HepG2 (cell line): ENCODE measurements at regions not wholly inside any gene's neighbourhood (a gene's known extent, or its start where the extent isn't known, plus 50 kb on each side); places are given as distances from the start of the nearest gene placed in this dataset.

Experiments used
- ATF7 ChIP-seq, 2 experiments: fragments of 450-650 bp in 1 of 2; sonication (generic) in 1 of 2; formaldehyde crosslinking in 1 of 2; IDR thresholded peaks; 2 replicates each; pipeline versions ENCODE4 v1.4.0 to v1.6.1; 2016 to 2020; ENCODE audit warnings: antibody characterized with exemption in 1 of 2, mild to moderate bottlenecking in 1 of 2, missing genetic modification reagents in 1 of 2
- CHD4 ChIP-seq: fragments of 200-600 bp; sonication (generic); IDR thresholded peaks from 2 replicates; pipeline ENCODE4 v1.7.0; 2017; ENCODE audit warnings: mild to moderate bottlenecking, low read length, borderline replicate concordance
- FOXO1 ChIP-seq: sonication (generic); formaldehyde crosslinking; IDR thresholded peaks from 2 replicates; pipeline ENCODE4 v1.4.0; 2020; ENCODE audit warnings: missing genetic modification reagents
- HCFC1 ChIP-seq: fragments of 150-350 bp; IDR thresholded peaks from 2 replicates; pipeline ENCODE4 v1.6.1; 2014; ENCODE audit warnings: low read depth, low read length
- HNRNPK ChIP-seq: fragments of 200-400 bp; formaldehyde crosslinking; IDR thresholded peaks from 2 replicates; pipeline ENCODE4 v1.6.1; 2018; ENCODE audit warnings: low read length, low read depth, moderate library complexity, mild to moderate bottlenecking; ENCODE audit not compliant: poor library complexity, severe bottlenecking
- HNRNPUL1 ChIP-seq: fragments of 200-400 bp; formaldehyde crosslinking; IDR thresholded peaks from 2 replicates; pipeline ENCODE4 v1.6.1; 2017; ENCODE audit warnings: low read depth, mild to moderate bottlenecking, low read length, moderate library complexity
- REPIN1 ChIP-seq: sonication (generic); formaldehyde crosslinking; IDR thresholded peaks from 2 replicates; pipeline ENCODE4 v1.8.0; 2022; ENCODE audit warnings: missing genetic modification reagents, low read depth, mild to moderate bottlenecking, borderline replicate concordance
- RNF2 ChIP-seq: fragments of 450-650 bp; conservative IDR thresholded peaks from 2 replicates; pipeline ENCODE4 v1.6.1; 2016; ENCODE audit warnings: low read depth
- ZBTB1 ChIP-seq: sonication (generic); formaldehyde crosslinking; IDR thresholded peaks from 2 replicates; pipeline ENCODE4 v1.4.0; 2020; ENCODE audit warnings: missing genetic modification reagents, borderline replicate concordance
- ZFP41 ChIP-seq: sonication (generic); formaldehyde crosslinking; IDR thresholded peaks from 2 replicates; pipeline ENCODE4 v1.4.0; 2020; ENCODE audit warnings: mild to moderate bottlenecking, missing genetic modification reagents, borderline replicate concordance
- ZNF10 ChIP-seq: sonication (generic); formaldehyde crosslinking; IDR thresholded peaks from 2 replicates; pipeline ENCODE4 v1.4.0; 2020; ENCODE audit warnings: mild to moderate bottlenecking, low read depth, missing genetic modification reagents, borderline replicate concordance
- ZNF253 ChIP-seq: sonication (generic); formaldehyde crosslinking; IDR thresholded peaks from 2 replicates; pipeline ENCODE4 v1.8.0; 2022; ENCODE audit warnings: mild to moderate bottlenecking, missing genetic modification reagents, borderline replicate concordance
- ZNF678 ChIP-seq: sonication (generic); formaldehyde crosslinking; IDR thresholded peaks from 2 replicates; pipeline ENCODE4 v1.4.0; 2020; ENCODE audit warnings: mild to moderate bottlenecking, missing genetic modification reagents
- ZZZ3 ChIP-seq: sonication (generic); formaldehyde crosslinking; IDR thresholded peaks from 2 replicates; pipeline ENCODE4 v1.4.0; 2020; ENCODE audit warnings: missing genetic modification reagents, mild to moderate bottlenecking, borderline replicate concordance
- TF ChIP-seq, protein P1 (sequence below), 2 experiments: sonication (generic) in 1 of 2; formaldehyde crosslinking in 1 of 2; IDR thresholded peaks; 2 replicates each; pipeline versions ENCODE4 v1.4.0 to v1.6.1; 2016 to 2020; ENCODE audit warnings: borderline replicate concordance in 1 of 2, low read depth in 1 of 2, mild to moderate bottlenecking in 1 of 2, missing genetic modification reagents in 1 of 2
- TF ChIP-seq, protein P2 (sequence below): sonication (generic); formaldehyde crosslinking; IDR thresholded peaks from 2 replicates; pipeline ENCODE4 v1.5.0; 2020; ENCODE audit warnings: missing genetic modification reagents
- TF ChIP-seq, protein P3 (sequence below): IDR thresholded peaks from 2 replicates; pipeline ENCODE4 v1.6.1; 2016; ENCODE audit warnings: low read depth
- TF ChIP-seq, protein P4 (sequence below): sonication (generic); formaldehyde crosslinking; IDR thresholded peaks from 2 replicates; pipeline ENCODE4 v1.9.0; 2021; ENCODE audit warnings: missing genetic modification reagents, borderline replicate concordance

DNA sequence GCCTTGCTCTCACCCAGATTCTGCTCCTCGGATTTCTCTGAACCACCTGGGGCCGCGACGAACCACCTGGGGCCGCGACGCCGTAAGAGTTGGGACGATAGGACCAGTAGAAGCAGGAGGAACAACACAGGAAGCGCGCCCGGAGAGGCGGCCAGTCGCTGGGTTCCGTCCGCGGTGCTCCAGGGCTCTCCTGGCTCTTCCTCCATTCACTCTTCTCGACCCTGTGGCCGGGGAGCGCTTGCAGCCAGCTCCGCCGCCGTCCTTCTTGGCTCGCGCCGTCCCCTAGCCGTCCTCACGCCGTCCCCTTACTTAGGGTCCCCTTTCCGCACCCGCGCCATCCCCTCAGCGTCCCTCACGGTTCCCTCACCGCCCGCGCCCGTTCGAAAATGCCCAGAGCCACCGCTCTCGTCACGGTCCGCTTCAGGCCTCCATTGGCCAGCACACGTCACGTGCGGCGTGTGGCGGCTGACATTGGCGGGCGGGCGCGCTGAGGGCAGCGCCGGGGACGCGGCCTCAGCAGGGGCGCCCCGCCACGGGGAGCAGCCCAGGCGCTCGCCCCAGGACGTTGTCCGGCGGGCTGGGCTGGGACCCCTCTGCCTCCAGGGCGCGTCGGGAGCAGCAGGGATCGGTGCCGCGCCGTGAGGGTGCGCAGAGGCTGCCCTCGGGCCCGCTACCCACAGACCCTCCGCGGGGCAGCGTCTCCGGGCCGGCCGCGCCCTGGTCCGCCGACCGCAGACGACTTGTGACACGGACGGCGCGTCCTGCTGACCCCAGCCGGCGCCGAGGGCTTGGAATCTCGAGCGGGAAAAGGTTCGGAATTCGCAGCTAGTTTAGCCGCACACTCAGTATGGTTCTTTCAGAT lies 53.7 kb upstream of the PTPDC1 start (continued):
- TF ChIP-seq, protein P1, sequence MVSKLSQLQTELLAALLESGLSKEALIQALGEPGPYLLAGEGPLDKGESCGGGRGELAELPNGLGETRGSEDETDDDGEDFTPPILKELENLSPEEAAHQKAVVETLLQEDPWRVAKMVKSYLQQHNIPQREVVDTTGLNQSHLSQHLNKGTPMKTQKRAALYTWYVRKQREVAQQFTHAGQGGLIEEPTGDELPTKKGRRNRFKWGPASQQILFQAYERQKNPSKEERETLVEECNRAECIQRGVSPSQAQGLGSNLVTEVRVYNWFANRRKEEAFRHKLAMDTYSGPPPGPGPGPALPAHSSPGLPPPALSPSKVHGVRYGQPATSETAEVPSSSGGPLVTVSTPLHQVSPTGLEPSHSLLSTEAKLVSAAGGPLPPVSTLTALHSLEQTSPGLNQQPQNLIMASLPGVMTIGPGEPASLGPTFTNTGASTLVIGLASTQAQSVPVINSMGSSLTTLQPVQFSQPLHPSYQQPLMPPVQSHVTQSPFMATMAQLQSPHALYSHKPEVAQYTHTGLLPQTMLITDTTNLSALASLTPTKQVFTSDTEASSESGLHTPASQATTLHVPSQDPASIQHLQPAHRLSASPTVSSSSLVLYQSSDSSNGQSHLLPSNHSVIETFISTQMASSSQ (IDR thresholded peaks at IDR 0.05; ENCODE audit: low read depth): no peak
- TF ChIP-seq, protein P1 (CRISPR knock-in tag; IDR thresholded peaks at IDR 0.05; ENCODE audit: borderline replicate concordance): peak; percentile 75; the same call in 1 of the 2 replicates
- TF ChIP-seq ZZZ3 (CRISPR knock-in tag): no peak
- TF ChIP-seq ZNF678 (CRISPR knock-in tag): no peak; the same call in 1 of the 2 replicates
- no peak for TF ChIP-seq HNRNPUL1
- peak; percentile 95 for TF ChIP-seq REPIN1
- TF ChIP-seq, protein P2, sequence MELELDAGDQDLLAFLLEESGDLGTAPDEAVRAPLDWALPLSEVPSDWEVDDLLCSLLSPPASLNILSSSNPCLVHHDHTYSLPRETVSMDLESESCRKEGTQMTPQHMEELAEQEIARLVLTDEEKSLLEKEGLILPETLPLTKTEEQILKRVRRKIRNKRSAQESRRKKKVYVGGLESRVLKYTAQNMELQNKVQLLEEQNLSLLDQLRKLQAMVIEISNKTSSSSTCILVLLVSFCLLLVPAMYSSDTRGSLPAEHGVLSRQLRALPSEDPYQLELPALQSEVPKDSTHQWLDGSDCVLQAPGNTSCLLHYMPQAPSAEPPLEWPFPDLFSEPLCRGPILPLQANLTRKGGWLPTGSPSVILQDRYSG (CRISPR knock-in tag): peak; percentile 93; the same call in 1 of the 2 replicates
- peak; percentile 94 for TF ChIP-seq ZNF253
- TF ChIP-seq FOXO1 (CRISPR knock-in tag): no peak
- TF ChIP-seq ZBTB1 (CRISPR knock-in tag): no peak
- TF ChIP-seq, protein P3, sequence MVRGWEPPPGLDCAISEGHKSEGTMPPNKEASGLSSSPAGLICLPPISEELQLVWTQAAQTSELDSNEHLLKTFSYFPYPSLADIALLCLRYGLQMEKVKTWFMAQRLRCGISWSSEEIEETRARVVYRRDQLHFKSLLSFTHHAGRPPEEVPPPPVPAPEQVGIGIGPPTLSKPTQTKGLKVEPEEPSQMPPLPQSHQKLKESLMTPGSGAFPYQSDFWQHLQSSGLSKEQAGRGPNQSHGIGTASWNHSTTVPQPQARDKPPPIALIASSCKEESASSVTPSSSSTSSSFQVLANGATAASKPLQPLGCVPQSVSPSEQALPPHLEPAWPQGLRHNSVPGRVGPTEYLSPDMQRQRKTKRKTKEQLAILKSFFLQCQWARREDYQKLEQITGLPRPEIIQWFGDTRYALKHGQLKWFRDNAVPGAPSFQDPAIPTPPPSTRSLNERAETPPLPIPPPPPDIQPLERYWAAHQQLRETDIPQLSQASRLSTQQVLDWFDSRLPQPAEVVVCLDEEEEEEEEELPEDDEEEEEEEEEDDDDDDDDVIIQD (CRISPR knock-in tag): peak; percentile 56; the same call in 1 of the 2 replicates
- TF ChIP-seq ZFP41 (CRISPR knock-in tag): 0 out of 2 replicates have a peak, but pooled peaks have one; percentile 63
- no peak for TF ChIP-seq CHD4
- no peak for TF ChIP-seq HCFC1
- no peak for TF ChIP-seq ATF7 (IDR thresholded peaks at IDR 0.05)
- 0 out of 2 replicates have a peak, but pooled peaks have one; percentile 45 for TF ChIP-seq ATF7 (CRISPR knock-in tag; IDR thresholded peaks at IDR 0.05)
- TF ChIP-seq, protein P4, sequence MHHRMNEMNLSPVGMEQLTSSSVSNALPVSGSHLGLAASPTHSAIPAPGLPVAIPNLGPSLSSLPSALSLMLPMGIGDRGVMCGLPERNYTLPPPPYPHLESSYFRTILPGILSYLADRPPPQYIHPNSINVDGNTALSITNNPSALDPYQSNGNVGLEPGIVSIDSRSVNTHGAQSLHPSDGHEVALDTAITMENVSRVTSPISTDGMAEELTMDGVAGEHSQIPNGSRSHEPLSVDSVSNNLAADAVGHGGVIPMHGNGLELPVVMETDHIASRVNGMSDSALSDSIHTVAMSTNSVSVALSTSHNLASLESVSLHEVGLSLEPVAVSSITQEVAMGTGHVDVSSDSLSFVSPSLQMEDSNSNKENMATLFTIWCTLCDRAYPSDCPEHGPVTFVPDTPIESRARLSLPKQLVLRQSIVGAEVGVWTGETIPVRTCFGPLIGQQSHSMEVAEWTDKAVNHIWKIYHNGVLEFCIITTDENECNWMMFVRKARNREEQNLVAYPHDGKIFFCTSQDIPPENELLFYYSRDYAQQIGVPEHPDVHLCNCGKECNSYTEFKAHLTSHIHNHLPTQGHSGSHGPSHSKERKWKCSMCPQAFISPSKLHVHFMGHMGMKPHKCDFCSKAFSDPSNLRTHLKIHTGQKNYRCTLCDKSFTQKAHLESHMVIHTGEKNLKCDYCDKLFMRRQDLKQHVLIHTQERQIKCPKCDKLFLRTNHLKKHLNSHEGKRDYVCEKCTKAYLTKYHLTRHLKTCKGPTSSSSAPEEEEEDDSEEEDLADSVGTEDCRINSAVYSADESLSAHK (CRISPR knock-in tag): peak; percentile 64; the same call in 1 of the 2 replicates
- TF ChIP-seq HNRNPK: peak; percentile 77
- TF ChIP-seq ZNF10 (CRISPR knock-in tag): no peak
- peak; percentile 75 for TF ChIP-seq RNF2
